ENCODE measurements at regions not wholly inside any gene's neighbourhood (a gene's known extent, or its start where the extent isn't known, plus 50 kb on each side); places are given as distances from the start of the nearest gene placed in this dataset.

DNA sequence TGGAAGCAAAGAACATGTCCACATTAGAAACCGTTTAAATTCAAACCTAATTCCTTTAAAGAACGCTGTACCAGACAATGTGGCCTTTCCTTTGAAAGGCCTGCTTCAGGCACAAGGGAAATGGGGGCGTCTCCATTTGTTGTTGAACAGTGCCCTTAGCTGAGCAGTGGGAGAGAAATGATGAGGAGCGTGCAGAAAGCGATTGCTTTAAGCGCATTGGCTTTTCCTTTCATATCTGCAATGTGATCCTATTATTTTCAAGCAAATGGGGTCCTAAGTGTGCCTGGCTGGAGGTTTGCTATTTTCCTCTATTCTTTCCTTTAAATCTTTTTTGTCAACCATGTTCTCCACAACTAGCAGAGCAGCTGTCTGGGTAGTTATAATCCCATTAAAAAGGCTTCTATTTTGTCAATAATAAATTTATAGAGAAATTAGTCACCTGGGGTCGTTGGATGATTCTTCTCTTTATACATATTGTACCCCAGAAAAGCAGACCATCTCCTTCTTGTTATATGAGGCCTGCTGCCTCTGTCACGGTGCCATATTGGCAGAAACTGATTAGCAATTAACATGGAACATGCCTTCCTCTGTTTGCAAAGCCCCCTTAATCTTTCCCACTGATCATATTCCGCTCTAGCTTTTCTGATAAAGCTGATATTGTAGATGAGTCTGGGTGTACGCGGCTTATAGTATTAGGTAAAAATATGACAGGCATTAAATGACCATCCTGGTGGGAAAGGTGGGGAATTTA, 151.1 kb upstream of the JAG1 start:
- no peak for DNase-seq (ENCODE audit: extremely low read depth, low read depth)
- TF ChIP-seq, protein P1, sequence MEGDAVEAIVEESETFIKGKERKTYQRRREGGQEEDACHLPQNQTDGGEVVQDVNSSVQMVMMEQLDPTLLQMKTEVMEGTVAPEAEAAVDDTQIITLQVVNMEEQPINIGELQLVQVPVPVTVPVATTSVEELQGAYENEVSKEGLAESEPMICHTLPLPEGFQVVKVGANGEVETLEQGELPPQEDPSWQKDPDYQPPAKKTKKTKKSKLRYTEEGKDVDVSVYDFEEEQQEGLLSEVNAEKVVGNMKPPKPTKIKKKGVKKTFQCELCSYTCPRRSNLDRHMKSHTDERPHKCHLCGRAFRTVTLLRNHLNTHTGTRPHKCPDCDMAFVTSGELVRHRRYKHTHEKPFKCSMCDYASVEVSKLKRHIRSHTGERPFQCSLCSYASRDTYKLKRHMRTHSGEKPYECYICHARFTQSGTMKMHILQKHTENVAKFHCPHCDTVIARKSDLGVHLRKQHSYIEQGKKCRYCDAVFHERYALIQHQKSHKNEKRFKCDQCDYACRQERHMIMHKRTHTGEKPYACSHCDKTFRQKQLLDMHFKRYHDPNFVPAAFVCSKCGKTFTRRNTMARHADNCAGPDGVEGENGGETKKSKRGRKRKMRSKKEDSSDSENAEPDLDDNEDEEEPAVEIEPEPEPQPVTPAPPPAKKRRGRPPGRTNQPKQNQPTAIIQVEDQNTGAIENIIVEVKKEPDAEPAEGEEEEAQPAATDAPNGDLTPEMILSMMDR (IDR thresholded peaks at IDR 0.05; ENCODE audit: low read depth, low read length): no peak

DNA sequence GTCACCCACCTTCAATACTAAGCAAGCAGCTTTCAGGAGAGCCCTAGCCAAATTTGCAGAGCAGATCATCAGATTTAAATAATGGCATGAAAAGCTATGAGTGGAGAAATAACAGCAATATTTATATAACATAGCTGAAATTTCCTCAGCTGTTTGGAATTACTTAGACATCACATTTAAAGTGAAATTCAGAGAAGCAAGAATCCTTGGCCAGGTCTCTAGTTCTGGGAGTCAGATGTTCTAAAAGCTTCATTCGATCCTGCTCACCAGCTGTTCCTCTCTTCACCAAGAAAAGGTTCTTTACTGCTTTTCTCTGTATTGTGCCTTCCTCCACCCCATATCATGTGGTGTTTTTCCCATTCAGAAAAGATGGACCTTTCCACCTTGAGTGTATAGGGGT, 152.3 kb upstream of the JAG1 start:
- TF ChIP-seq, protein P1 (IDR thresholded peaks at IDR 0.05; ENCODE audit: low read depth, low read length): no peak
- DNase-seq (ENCODE audit: extremely low read depth, low read depth): no peak

DNA sequence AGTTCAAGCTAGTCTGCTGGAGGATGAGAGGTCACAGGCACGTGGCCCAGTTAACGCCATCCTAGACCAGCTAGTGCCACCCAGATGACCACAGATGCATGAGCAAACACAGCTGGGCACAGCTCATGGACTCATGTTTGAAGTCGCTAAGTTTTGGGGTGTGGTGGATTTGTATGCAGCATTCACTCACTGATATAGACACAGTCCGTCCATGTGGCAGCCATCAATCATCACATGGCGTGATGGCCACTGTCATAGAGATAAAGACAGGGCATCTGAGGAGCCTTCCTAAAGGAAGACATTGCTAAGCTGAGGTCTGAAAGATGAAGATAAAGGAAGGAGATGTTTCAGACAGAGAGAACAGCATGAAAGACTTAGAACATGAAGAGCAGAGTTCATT, 154.4 kb upstream of the JAG1 start:
- TF ChIP-seq, protein P1 (IDR thresholded peaks at IDR 0.05; ENCODE audit: low read depth, low read length): no peak

DNA sequence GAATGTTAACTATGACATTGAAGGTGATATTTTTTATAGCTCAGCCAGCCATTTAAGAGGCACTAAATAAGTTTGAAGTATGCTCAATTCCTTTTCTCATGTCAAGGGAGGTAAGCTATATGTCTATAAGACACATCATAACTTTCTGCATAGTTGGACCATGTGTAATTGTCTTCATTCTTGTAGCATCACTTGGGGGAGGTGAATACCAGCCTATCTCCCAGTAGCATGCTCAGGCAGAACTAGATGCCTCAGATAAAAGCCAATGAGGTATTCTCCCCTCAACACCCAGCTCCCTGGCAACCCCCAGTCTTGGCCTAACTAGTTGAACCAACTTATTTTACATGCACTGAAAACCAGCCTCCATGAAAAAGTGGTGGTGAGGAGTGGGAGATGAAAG, 158.3 kb upstream of the JAG1 start:
- no peak for DNase-seq (ENCODE audit: extremely low read depth, low read depth)
- TF ChIP-seq, protein P1 (IDR thresholded peaks at IDR 0.05; ENCODE audit: low read depth, low read length): no peak

More for the DNA sequence above, 154.4 kb upstream of the JAG1 start:
- DNase-seq (ENCODE audit: extremely low read depth, low read depth): no peak

DNA sequence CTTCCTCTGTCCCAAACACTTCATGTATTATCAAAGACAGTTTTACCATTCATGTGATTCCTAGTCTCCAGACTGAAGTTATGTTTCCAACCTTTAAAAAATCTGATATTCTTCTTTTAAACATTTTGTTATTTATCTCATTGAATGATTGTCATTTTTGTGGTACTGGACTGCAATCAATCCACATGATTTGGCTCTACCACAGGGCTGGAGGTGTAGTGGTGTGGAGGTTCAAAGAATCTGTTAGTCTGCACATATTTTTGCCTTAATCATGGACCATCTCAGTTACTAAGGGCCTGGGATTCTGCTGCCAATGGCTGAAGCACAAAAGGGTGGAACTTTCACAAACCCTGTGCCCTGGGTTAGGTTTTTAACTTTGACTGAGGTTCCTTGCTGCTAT, 164.1 kb upstream of the JAG1 start:
- no peak for DNase-seq (ENCODE audit: extremely low read depth, low read depth)
- TF ChIP-seq, protein P1 (IDR thresholded peaks at IDR 0.05; ENCODE audit: low read depth, low read length): no peak

DNA sequence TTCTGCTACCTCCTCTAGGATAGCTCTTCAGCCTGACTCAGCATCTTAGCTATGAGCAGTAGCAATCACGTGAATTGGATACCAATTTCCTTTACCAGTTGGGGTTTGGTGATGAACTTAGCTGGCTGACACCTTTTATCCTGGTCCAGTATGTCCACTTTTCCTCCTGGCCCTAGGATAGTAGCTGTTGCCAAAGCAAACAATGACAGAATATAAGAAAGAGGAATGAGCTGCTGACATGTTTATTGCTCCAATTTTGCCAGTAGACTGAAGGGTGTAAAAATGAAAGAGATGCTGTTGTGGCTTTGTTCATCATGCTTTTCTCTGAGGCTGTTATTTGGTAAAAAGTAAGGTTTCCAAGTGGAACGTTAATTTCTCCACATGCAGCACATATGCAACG, 168.3 kb upstream of the JAG1 start:
- DNase-seq (ENCODE audit: extremely low read depth, low read depth): no peak
- TF ChIP-seq, protein P1 (IDR thresholded peaks at IDR 0.05; ENCODE audit: low read depth, low read length): no peak

DNA sequence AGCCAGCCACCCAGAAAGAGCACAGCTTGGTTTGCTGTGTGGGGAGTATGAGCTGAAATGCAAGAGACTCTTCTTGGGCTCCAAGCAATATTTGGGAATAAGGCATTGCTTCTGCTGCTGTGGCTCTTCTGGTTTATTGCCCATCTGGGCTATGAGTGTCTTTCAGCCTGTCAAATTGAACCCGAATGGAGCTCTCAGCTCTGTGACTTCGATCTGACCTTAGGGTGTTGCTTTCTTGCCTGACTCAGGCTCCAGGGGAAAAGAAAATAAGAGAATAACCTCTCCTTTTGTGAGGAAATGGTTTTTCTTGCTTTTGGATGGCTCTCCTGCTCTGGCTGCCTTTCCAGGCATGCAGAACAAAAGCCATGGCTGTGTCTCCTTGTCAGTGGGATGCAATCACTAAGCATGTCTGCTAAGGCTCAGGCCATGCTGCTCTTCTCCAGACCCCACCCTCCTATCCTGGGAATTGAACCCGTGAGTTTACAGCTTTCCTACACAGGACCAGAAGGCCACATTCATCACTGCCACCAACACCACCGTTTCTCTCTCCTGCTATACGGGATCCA, 169.4 kb upstream of the JAG1 start:
- DNase-seq (ENCODE audit: extremely low read depth, low read depth): no peak
- TF ChIP-seq, protein P1 (IDR thresholded peaks at IDR 0.05; ENCODE audit: low read depth, low read length): no peak
